HG03520 (cell line): ENCODE measurements at regions not wholly inside any gene's neighbourhood (a gene's known extent, or its start where the extent isn't known, plus 50 kb on each side); places are given as distances from the start of the nearest gene placed in this dataset.
"Not testable (repeated sequence)": the region's sequence is repeated elsewhere in the genome, so short reads cannot be mapped to it uniquely, and the experiment has no call there.

ENCODE experiments used
- ATAC-seq: cut with Tn5 transposase; IDR thresholded peaks from one replicate; pipeline ENCODE4 v1.9.1; 2021; ENCODE audit warnings: mild to moderate bottlenecking, moderate library complexity; ENCODE audit not compliant: unreplicated experiment

DNA sequence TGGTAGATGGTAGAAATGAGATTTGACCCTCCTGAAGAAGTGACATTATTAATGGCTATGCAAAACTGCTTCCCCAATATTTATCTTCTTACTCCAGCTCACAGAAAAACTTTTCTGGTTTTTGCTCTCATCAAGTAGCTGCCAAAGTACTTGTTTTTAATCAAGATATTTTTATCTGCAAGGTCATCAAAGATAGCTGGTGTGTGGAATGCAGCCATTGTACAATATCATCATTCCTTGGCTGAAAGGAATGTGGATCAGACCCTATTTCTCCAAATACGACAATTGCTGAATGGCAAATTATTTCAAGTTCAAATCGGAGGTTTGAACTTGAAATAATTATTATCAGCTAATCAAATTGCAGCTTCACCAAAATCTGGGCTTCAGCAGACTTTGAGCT is 126.9 kb upstream of the SLC7A14 start:
- no peak for ATAC-seq

- ATAC-seq, result no peak
Measured at GRCh38 chr3:170712336-170712735, 126.5 kb upstream of the SLC7A14 start.

DNA sequence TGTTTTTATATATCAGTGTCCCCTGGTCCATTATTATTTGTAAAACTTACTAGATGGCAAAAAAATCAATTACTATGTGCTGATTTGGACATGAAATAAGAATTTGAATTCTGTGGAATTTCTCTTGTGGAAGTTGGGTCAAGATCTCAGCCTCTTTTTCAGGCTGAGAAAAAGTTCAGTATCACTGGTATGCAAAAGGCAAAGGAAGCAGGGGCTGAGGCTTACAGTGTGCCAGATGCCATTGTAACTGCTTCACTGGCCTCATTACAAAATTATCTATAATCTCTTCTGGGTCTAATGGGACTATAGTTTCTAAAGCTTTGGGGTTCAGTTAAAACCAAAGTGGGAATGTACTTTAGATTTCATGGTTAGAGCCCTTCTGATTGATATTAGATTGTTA is 125.9 kb upstream of the SLC7A14 start:
- no peak for ATAC-seq

GRCh38 chr3:170709046-170709445 is 123.2 kb upstream of the SLC7A14 start:
- no peak for ATAC-seq

DNA sequence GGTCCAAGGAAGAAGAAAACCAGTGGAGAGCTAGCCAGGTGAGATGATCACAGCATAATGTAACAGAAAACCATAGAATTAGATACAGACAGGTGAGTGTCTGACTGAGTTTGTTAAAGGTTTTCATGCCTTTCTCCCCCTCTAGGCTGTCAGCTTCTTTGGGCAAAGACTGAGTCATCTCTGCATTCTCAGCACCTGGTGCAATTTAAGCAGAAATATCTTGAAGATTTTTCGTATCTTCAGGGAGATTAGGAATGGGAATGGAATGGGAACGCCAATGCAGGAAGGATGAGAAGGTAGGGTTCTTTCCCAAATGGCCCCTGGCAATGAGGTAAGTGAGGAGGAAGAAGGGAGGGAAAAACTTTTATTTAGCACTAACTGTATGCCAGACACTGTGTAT is 122.0 kb upstream of the SLC7A14 start:
- no peak for ATAC-seq

DNA sequence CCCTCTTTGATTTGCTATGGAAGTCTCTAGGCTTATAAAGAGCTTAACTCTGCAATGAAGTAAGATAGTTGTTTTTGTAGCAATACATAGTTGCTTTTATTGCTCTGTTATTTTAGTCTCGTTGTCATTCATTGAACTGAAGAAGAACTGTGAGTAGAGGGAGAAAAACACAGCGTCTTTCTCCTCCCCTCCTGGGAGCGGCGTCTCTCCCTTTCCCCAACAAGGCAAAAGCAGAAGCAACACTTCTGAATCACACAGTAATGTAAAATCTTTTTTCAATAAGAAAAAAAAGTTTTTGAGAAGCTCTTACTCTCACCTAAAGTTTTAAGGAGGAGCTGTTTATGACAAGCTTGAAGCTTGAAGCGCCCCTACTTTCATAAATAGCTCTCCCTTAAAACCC is 119.3 kb upstream of the SLC7A14 start:
- ATAC-seq, result no peak

GRCh38 chr3:170703121-170703588 is 117.3 kb upstream of the SLC7A14 start:
- ATAC-seq, result no peak

GRCh38 chr3:170701696-170702678 is 116.1 kb upstream of the SLC7A14 start:
- no peak for ATAC-seq

DNA sequence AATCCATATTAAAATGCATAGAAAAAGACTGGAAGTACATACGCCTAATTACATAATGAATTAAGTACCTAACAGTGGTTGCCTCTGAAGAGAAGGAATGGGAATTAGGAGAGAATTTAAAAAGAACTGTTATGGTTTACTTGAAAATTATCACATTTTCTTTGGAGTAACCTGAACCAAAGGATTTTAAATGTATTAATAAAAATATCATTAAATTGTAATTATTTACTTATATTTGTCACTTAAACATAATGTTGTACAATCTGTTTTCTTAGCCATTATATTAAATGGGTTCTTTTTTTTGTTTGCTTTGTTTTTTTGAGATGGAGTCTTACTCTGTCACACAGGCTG is 114.2 kb upstream of the SLC7A14 start:
- ATAC-seq, result no peak

DNA sequence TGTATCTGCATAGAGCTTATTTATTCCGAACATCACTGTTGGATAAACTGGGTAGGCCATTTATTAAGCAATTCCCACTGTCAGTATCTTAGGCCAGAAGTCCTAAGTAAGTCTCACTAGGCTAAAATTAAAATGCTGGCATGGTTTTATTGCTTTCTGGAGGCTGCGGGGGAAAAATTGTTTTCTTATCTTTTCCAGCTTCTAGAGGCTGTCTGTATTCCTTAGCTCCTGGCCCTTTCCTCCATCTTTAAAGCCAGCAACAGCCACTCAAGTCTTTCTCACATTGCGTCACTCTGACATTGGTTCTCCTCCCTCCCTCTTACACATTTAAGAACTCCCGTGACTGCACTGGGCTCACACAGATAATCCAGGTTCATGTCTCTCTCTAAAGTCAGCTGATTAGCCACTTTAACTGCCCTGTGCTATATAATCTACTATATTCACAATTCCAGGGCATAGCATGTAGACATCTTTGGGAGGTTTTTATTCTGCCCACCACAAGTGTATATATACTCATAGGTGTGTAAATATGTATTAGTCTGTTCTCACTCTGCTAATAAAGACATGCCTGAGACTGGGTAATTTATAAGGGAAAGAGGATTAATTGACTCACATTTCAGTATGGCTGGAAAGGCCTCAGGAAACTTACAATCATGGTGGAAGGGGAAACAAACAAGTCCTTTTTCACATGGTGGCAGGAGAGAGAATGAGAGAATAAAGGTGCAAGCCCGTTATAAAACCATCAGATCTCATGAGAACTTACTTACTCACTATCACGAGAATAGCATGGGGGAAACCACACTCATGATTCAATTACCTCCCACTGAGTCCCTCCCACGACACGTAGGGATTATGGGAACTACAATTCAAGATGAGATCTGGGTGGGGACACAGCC is 113.5 kb upstream of the SLC7A14 start:
- ATAC-seq, result no peak

- ATAC-seq, result no peak
Measured at GRCh38 chr3:170697908-170698307, 112.0 kb upstream of the SLC7A14 start.

DNA sequence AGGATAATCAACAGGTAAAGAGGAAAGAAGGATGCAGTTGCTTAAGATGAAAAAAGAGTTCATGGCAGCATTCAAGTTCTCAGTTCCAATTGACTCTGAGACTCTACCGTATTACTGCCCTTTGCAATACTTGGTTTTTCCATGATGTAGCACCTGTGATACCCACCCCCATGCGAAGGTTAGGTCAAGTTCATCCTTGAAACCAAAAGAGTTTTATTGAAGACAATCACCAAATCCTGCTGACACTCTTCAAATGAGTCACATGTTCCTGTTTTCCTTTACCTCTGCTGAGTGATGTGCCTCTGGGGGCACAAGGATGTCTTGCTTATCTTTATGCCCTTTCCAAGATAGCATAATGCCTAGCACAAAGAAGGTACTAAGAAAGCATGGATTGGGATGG is 111.3 kb upstream of the SLC7A14 start:
- ATAC-seq, result no peak

- no peak for ATAC-seq
Measured at GRCh38 chr3:170695486-170696064, 109.7 kb upstream of the SLC7A14 start.

- no peak for ATAC-seq
Measured at GRCh38 chr3:170692720-170693119, 106.8 kb upstream of the SLC7A14 start.

DNA sequence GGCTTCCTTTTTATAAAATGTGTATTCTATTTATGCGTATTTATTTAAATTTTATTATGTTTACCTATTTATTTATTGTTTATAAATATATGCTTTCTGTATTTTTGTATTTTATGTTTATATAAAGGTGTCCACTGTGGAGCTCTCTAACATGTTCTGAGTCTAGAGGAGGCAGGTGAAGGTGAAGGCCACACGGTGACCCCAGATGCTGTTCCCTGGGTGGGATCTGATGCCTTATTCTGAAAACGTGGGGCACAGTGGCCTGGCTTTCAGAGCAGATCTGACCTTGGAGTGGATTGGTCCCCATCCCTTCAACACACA is 104.7 kb upstream of the SLC7A14 start:
- no peak for ATAC-seq

GRCh38 chr3:170689893-170690660 is 104.2 kb upstream of the SLC7A14 start:
- no peak for ATAC-seq

DNA sequence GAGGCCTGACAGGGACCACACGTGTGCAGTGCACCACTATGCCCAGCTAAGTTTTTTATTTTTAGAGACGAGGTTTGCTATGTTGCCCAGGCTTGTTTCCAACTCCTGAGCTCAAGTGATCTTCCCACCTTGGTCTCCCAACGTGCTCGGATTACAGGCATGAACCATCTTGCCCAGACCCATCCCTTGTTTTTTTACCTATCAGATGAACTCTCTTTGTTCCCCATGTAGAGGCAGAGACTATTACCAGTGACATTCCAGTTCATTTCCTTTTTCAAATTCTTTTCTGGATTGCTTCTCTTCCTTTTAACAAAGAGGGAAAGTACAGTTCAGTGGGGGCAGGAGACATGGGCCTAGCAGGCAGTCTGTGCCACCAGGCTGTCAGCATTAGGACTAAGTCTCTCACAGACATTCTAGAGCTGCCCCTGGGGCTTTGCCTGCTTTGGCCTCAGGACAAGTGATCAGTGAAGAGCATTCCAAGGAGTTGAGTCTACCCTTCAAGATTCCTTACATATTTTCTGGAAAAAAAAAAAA is 103.5 kb upstream of the SLC7A14 start:
- no peak for ATAC-seq

DNA sequence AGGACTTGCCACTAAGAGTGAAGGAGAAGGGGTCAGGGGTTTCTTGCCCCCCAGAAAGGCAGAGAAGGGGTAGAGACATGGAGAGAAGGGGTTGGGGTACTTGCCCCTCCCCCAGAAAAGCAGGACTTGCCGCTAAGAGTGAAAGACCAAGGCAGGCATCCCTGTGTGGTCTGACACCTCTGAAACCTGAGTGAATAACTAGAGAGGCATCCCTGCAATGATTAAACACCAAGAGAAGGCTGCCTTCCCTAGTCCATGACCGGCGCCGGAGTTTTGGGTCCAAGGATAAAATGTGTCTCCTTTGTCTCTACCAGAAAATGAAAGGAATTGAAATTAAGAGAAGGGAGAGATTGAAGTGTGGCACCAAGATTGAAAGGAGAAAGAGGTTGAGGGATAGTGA is 102.3 kb upstream of the SLC7A14 start:
- ATAC-seq, result not testable (repeated sequence)

GRCh38 chr3:170680593-170680992 is 94.7 kb upstream of the SLC7A14 start:
- no peak for ATAC-seq

DNA sequence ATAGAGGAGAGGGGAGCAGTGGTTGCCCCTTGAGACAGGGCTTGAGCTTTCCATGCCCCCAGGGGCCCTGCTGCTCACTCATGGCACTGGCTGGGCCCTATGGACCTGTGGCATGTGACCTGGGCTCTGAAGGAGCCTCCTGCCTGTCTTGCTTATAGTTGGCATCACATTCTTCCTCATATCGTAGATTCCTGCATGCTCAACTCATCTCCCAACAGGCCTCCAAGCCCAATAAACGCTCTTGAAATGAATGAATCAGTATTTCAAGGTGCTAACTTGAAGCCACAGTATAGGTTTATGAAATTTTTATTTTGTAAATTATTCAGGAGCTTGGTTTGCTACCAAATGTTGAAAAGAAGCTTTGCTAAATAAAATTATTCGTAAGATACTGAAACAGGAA is 93.3 kb upstream of the SLC7A14 start:
- ATAC-seq, result no peak
